Right kidney (tissue), 1 donor: ENCODE measurements at regions not wholly inside any gene's neighbourhood (a gene's known extent, or its start where the extent isn't known, plus 50 kb on each side); places are given as distances from the start of the nearest gene placed in this dataset.
A peak's percentile ranks its signal among the peaks of the same experiment; 100 is the strongest.
"Not testable (repeated sequence)": the region's sequence is repeated elsewhere in the genome, so short reads cannot be mapped to it uniquely, and the experiment has no call there.

ENCODE experiments used
- DNase-seq: peaks from one replicate; pipeline ENCODE4 v3.0.0-alpha.2; 2016

GRCh38 chr6:28623242-28623641 is 97.6 kb downstream of the GPX5 start:
- not testable (repeated sequence) for DNase-seq

DNA sequence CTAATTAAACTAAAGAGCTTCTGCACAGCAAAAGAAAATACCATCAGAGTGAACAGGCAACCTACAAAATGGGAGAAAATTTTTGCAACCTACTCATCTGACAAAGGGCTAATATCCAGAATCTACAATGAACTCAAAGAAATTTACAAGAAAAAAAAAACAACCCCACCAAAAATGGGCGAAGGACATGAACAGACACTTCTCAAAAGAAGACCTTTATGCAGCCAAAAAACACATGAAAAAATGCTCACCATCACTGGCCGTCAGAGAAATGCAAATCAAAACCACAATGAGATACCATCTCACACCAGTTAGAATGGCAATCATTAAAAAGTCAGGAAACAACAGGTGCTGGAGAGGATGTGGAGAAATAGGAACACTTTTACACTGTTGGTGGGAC is 100.7 kb downstream of the GPX5 start:
- not testable (repeated sequence) for DNase-seq

DNA sequence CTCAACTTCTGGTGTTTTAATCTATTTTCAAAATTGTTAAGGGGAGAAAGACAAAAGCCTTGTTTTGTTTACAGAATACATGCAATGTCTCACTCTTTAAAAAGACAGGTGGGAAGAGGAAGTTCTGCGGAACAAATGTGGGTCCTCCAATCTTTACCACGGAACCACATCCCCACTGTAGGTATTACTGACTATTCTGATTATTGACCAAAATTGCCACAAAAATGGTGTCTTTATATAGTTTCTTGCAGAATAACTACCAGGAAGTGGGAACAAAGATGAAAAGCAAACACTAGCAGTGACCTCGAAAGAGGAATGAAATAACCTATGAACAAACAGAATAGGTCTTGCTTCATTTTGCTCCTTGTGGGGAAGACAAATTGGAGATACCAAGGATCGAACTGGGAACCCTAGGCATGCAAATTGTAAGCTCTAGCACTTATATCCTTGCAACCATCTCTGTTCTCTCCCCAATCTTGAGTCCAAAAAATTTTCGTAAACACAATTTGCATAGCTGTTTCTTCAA is 106.7 kb downstream of the GPX5 start:
- DNase-seq = no peak

GRCh38 chr6:28633445-28634215 is 107.9 kb downstream of the GPX5 start:
- DNase-seq = peak; percentile 40

- DNase-seq = peak; percentile 64
Measured at GRCh38 chr6:28634411-28634760, 108.7 kb downstream of the GPX5 start.

GRCh38 chr6:28634761-28635546 is 109.3 kb downstream of the GPX5 start:
- peak; percentile 71 for DNase-seq

GRCh38 chr6:28635547-28636158 is 110.0 kb downstream of the GPX5 start:
- DNase-seq = no peak

GRCh38 chr6:28638787-28639430 is 113.2 kb downstream of the GPX5 start:
- DNase-seq = no peak

DNA sequence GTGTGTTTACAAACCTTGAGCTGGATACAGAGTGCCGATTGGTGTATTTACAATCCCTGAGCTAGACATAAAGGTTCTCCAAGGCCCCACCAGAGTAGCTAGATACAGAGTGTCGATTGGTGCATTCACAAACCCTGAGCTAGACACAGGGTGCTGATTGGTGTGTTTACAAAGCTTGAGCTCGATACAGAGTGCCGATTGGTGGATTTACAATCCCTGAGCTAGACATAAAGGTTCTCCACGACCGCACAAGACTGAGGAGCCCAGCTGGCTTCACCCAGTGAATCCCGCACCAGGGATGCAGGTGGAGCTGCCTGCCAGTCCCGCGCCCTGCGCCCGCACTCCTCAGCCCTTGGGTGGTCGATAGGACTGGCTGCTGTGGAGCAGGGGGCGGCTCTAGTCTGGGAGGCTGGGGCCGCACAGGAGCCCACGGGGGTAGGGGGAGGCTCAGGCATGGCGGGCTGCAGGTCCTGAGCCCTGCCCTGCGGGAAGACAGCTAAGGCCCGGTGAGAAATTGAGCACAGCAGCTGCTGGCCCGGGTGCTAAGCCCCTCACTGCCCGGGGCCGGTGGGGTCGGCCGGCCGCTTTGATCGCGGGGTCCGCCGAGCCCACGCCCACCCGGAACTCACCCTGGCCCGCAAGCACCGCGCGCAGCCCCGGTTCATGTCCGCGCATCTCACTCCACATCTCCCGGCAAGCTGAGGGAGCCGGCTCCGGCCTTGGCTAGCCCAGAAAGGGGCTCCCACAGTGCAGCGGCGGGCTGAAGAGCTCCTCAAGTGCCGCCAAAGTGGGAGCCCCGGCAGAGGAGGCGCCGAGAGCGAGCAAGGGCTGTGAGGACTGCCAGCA is 114.0 kb downstream of the GPX5 start:
- DNase-seq = not testable (repeated sequence)

- DNase-seq = no peak
Measured at GRCh38 chr6:28643017-28643740, 117.5 kb downstream of the GPX5 start.

DNA sequence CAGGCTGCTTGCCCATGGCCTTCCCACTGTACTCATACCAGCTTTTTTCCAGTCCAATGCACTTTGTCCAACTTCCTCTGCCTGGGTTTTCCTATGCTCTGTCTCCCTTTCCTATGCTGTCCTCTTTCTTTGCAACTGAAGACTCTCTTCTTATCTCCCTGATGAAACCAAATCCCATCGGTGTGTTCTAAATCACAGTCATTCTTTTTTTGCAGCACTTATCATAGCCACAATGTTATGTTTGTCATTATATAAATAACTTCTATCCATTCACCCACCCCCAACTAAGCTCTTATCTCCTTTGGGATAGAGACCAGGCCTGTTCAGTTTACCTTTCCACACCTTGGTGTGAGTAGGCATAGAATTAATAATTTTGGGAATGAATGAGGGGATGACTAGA is 121.0 kb downstream of the GPX5 start:
- DNase-seq = no peak

DNA sequence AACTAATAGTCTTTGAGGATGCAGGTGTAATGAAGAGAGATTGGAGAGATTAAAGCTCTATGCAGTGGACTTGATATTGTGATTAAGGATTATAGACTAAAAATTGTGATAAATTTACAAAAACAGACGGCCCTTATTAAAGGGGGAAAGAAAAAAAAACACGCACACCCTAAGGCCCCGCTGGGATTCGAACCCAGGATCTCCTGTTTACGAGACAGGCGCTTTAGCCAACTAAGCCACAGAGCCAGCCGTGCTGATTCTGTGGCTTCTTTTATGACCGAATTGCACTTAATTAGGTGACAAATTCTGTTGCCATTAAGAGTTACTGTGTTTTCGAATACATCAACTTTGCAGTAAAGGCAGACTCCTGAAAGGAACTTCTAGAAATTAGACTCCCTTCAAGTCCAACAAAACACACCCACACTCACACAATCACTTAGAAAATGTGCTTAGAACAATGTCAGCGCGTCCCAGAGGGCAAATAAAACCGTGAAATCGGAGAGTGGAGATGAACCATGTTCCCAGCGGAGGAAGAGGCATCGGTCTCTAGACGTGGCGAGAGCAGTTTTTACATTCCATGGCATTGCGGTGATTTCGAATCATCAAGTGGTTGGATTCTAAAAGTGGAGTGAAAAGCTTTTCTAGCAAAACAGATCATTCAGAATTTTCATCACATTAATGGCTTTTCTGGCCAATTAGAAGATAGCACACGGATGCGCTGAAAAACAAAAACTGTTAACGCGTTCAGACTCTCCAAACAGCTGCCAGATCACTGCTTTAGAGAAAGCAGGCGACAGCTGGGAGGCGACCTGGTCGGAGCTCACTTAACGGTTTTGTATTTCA is 122.6 kb downstream of the GPX5 start:
- peak; percentile 78 for DNase-seq

DNA sequence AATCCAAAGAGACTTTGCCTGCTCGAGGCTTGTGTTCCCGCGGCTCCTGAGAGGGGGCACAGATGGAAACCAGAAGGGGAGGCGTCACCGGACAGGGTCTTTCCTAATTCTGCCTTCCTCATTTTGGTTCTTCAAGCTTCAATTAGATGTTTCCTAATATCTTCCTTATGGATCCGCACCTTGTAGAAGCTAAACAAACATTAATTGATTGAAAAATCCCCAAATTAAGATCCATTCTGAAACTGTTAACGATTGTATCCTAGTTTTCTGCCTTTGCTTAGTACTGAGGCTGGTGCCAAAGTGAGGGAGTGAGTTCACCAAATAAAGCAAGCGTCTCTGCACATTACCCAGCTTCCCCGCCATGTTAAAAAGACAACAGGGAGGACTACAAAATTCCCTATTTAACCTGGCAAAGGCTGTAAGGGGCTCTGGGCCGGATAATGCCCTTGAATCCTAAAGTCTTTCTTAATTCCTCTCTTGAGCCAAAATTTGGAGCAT is 123.2 kb downstream of the GPX5 start:
- no peak for DNase-seq

DNA sequence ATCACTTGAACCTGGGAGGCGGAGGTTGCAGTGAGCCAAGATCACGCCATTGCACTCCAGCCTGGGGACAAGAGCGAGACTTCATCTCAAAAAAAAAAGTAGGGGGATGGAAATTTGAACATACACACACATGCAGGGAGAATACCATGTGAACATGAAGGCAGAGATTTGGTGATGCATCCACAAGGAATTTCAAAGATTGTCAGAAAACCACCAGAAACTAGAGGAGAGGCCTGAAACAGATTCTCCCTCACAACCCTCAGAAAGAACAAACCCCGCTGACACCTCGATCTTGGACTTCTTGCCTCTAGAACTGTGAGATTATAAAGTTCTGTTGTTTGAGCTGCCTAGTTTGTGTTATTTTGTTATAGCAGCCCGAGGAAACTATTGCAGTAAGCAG is 125.5 kb downstream of the GPX5 start:
- DNase-seq = no peak

DNA sequence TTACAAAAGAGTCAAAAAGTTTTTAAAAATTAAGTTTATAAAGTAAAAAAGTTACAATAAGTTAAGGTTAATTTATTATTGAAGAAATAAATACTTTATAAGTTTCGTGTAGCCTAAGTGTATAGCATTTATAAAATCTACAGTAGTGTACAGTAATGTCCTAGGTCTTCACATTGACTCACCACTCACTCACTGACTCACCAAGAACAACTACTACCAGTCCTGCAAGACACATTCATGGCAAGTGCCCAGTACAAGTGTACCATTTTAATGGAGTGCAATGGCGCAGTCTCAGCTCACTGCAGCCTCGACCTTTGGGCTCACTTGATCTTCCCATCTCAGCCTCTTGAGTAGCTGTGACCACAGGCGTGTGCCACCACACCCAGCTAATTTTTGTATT is 128.2 kb downstream of the GPX5 start:
- DNase-seq = no peak

GRCh38 chr6:28655164-28655563 is 129.5 kb downstream of the GPX5 start:
- no peak for DNase-seq

DNA sequence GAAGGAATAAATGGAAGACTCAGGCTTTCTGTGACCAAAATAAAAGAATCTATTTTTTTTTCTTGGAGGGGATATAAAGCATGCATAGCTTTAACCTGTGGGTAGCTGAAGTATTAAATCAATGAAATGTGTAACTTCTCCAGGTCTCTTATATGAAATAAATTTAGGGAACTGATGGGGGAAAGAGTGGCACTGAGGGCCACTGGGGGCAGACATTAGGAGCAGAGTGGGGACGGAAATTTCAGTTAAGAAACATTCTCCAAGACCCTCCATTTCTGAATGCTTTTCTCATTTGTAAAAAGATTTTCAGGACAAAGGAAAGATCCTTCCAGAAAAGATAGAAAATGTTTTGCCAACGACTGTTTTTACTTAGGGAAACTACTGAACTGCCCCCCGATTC is 131.0 kb downstream of the GPX5 start:
- DNase-seq = no peak

DNA sequence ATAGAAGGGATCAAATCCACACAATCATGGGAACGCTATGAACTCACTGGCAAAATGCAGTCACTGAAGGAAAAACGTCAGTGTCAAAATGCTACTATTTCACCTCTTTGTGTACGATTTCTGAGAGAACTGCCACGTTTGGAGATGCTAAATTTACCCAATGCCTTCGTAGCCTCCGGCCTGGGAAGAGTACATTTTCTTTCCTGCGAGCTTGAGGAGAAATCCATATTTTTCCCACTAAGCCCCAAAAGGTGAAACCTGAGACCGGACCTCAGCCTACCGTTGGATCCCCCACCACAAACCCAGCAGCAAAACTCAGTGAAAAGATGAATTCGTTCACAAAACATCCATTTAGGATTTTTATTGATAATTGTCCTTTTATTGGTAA is 131.7 kb downstream of the GPX5 start:
- DNase-seq = peak; percentile 48

- DNase-seq = peak; percentile 68
Measured at GRCh38 chr6:28657769-28658465, 132.2 kb downstream of the GPX5 start.
